Left ventricle myocardium inferior (tissue), 1 donor: ENCODE measurements at regions not wholly inside any gene's neighbourhood (a gene's known extent, or its start where the extent isn't known, plus 50 kb on each side); places are given as distances from the start of the nearest gene placed in this dataset.

Experiments
- DNase-seq: peaks from one replicate; pipeline ENCODE4 v3.0.0-alpha.2; 2020
- H3K27ac ChIP-seq: fragments of 200-600 bp; replicated peaks from 2 replicates; pipeline ENCODE4 v1.8.0; 2021
- H3K27me3 ChIP-seq: fragments of 200-600 bp; 2 replicates; pipeline ENCODE4 v1.8.0; 2021; ENCODE audit warnings: low read depth
- H3K36me3 ChIP-seq: fragments of 200-600 bp; 2 replicates; pipeline ENCODE4 v1.8.0; 2021
- H3K4me1 ChIP-seq: fragments of 200-600 bp; 2 replicates; pipeline ENCODE4 v1.8.0; 2021
- H3K4me3 ChIP-seq: fragments of 200-600 bp; 2 replicates; pipeline ENCODE4 v1.8.0; 2021; ENCODE audit warnings: mild to moderate bottlenecking, moderate library complexity
- H3K9me3 ChIP-seq: fragments of 200-600 bp; replicated peaks from 2 replicates; pipeline ENCODE4 v1.8.0; 2021
- intact Hi-C: fragments of 100-400 bp; cut with micrococcal nuclease; formaldehyde crosslinking; loops from one replicate; pipeline ENCODE4 v1.11.0; 2022
- TF ChIP-seq, protein P1 (sequence below): fragments of 200-600 bp; IDR thresholded peaks from 2 replicates; pipeline ENCODE4 v1.8.0; 2021; ENCODE audit warnings: antibody characterized with exemption, mild to moderate bottlenecking, borderline replicate concordance
- donor health status: DM: no; HTN: yes; CAD: no; lungs with severe emphysema.

DNA sequence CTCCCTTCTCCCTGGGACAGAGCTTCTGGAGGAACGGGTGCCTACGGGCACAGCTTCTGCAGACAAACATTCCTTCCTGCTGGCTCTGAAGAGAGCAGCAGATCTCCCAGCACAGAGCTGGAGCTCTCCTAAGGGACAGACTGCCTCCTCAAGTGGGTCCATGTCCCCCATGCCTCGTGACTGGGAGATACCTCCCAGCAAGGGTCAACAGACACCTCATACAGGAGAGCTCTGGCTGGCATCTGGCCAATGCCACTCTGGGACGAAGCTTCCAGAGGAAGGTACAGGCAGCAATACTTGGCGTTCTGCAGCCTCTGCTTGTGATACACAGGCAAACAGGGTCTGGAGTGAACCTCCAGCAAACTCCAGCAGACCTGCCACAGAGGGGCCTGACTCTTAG lies 227.9 kb downstream of the SPATA31D1 start:
- Histone ChIP-seq H3K27me3 (peaks cover 13% of the 10 kb centered on the region), H3K9me3 (peaks cover 34% of the 10 kb centered on the region), H3K27ac (no peak overlapping the region), H3K4me1 (no peaks in the 10 kb centered on the region), H3K36me3 (no peaks in the 10 kb centered on the region), H3K4me3 (no peak overlapping the region)
- no peak for DNase-seq
- TF ChIP-seq, protein P1, sequence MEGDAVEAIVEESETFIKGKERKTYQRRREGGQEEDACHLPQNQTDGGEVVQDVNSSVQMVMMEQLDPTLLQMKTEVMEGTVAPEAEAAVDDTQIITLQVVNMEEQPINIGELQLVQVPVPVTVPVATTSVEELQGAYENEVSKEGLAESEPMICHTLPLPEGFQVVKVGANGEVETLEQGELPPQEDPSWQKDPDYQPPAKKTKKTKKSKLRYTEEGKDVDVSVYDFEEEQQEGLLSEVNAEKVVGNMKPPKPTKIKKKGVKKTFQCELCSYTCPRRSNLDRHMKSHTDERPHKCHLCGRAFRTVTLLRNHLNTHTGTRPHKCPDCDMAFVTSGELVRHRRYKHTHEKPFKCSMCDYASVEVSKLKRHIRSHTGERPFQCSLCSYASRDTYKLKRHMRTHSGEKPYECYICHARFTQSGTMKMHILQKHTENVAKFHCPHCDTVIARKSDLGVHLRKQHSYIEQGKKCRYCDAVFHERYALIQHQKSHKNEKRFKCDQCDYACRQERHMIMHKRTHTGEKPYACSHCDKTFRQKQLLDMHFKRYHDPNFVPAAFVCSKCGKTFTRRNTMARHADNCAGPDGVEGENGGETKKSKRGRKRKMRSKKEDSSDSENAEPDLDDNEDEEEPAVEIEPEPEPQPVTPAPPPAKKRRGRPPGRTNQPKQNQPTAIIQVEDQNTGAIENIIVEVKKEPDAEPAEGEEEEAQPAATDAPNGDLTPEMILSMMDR = no peak
- intact Hi-C loops = no loop called here

DNA sequence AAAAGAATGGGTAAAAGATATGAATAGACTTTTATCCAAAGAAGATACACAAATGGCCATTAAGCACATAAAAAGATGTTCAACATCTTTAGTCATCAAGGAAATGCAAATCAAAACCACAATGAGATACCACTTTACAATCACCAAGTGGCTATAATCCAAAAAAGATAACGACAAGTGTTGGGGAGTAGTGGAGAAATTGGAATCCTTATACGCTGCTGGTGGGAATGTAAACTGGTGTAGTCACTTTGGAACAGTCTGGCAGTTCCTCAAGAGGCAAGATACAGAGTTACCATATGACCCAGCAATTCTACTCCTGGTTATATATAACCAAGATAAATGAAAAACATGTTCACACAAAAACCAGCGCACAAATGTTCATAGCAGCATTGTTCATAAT lies 234.9 kb downstream of the SPATA31D1 start:
- H3K4me3 ChIP-seq = no peak overlapping the region
- H3K27me3 ChIP-seq = peaks cover 14% of the 10 kb centered on the region
- TF ChIP-seq, protein P1 = no peak
- intact Hi-C loops = no loop called here
- no peak for DNase-seq
- H3K4me1 ChIP-seq = no peaks in the 10 kb centered on the region
- no peaks in the 10 kb centered on the region for H3K36me3 ChIP-seq
- H3K27ac ChIP-seq = no peak overlapping the region
- peaks cover 8% of the 10 kb centered on the region for H3K9me3 ChIP-seq

DNA sequence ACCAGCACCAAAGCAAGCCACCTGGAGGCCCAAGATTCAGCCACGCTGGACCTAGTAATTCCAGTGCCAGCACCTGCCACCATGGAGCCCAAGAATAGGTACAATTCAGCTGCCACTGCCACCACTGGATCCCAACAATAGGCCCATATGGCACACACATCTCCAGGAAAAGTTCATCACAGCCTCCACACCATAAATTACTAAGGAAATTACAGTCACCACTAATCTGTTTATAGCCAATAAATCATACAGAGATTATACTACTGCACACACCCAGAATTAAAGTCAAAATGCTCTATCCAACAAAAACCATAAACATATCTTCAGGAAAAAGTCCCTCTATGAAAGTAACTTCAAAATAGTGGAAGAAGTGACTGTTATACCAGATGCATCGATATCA lies 242.8 kb downstream of the SPATA31D1 start:
- no peak overlapping the region for H3K4me3 ChIP-seq
- intact Hi-C loops = no loop called here
- H3K36me3 ChIP-seq = no peaks in the 10 kb centered on the region
- no peak for DNase-seq
- H3K27me3 ChIP-seq = peaks cover 15% of the 10 kb centered on the region
- no peak overlapping the region for H3K27ac ChIP-seq
- H3K9me3 ChIP-seq = peaks cover 54% of the 10 kb centered on the region
- TF ChIP-seq, protein P1 = no peak
- H3K4me1 ChIP-seq = no peaks in the 10 kb centered on the region

DNA sequence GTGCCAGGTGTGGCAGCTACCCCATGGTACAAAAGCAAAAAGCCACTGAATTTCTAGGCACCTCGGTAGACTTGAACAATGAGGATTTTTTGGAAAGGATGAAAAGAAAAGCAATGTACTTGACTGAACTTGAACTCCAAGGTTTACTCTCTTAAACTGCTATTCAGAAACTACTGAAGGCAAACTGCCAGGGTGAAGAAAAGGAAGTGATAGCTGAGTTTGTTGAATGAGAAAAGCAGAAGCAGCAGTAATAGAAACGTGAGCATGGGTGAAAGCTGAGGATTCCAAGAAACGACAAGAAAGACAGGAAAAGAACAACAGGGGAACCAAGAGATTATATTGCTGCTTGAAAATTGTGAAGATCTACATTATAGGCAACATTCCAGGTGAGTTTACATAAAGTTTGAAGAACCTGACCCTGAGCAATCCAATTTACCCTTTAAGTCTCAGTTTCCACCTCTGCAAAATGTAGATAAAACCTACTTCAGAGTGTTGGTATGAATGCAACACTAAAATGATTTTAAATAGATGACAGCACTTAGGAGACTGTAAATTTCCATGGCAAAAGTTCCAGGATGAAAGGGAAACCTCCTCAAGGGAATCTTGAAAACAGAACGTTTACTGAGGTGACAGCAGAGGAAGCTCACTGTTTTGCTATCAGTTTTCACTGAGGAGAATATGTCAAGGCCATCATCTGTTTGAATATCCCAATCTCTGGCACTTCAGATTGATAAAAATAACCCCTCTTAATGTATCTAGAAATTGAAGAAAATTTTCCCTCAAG lies 245.8 kb downstream of the SPATA31D1 start:
- H3K27me3 ChIP-seq = no peaks in the 10 kb centered on the region
- DNase-seq = no peak
- intact Hi-C loops = no loop called here
- peaks cover 71% of the 10 kb centered on the region for H3K9me3 ChIP-seq
- no peaks in the 10 kb centered on the region for H3K36me3 ChIP-seq
- H3K4me1 ChIP-seq = no peaks in the 10 kb centered on the region
- no peak overlapping the region for H3K4me3 ChIP-seq
- no peak overlapping the region for H3K27ac ChIP-seq
- TF ChIP-seq, protein P1 = no peak

DNA sequence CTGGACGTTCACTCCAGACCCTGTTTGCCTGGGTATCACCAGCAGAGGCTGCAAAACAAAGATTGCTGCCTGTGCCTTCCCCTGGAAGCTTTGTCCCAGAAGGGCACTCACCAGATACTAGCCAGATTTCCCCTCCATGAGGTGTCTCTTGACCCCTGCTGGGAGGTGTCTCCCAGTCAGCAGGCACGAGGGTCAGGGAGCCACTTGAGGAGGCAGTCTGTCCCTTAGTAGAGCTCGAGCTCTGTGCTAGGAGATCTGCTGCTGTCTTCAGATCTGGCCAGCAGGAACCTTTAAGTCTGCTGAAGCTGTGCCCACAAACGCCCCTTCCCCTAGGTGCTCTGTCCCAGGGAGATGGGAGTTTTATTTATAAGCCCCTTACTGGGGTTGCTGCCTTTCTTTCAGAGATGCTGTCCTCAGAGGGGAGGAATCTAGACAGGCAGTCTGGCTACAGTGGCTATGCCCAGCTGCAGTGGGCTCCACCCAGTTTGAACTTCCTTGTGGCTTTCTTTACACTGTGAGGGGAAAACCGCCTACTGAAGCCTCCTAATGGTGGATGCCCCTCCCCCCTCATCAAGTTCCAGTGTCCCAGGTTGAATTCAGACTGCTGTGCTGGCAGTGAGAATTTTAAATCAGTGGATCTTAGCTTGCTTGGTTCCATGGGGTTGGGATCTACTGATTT lies 253.9 kb downstream of the SPATA31D1 start:
- Histone ChIP-seq H3K9me3 (peaks cover 61% of the 10 kb centered on the region), H3K4me1 (no peaks in the 10 kb centered on the region), H3K27me3 (no peaks in the 10 kb centered on the region), H3K27ac (no peak overlapping the region), H3K4me3 (no peak overlapping the region), H3K36me3 (no peaks in the 10 kb centered on the region)
- no peak for DNase-seq
- intact Hi-C loops = no loop called here
- TF ChIP-seq, protein P1 = no peak
